Sciatic nerve (tissue), 2 donors: ENCODE measurements at regions not wholly inside any gene's neighbourhood (a gene's known extent, or its start where the extent isn't known, plus 50 kb on each side); places are given as distances from the start of the nearest gene placed in this dataset.
"Not testable (repeated sequence)": the region's sequence is repeated elsewhere in the genome, so short reads cannot be mapped to it uniquely, and the experiment has no call there.

Source experiments
- ATAC-seq: fragments of 200-7000 bp; cut with Tn5 transposase; one replicate; pipeline ENCODE4 v1.9.1; 2020; ENCODE audit warnings: mild to moderate bottlenecking, moderate library complexity
- DNase-seq: peaks from one replicate; pipeline ENCODE4 v3.0.0-alpha.2; 2020; ENCODE audit warnings: low spot score
- intact Hi-C: fragments of 100-400 bp; cut with DNase I; formaldehyde crosslinking; loops from one replicate; pipeline ENCODE4 v1.14.2; 2022
- donor health status: DM: no; HTN: no; CAD: no.
- donor health status: DM: no; HTN: no; CAD: no.

DNA sequence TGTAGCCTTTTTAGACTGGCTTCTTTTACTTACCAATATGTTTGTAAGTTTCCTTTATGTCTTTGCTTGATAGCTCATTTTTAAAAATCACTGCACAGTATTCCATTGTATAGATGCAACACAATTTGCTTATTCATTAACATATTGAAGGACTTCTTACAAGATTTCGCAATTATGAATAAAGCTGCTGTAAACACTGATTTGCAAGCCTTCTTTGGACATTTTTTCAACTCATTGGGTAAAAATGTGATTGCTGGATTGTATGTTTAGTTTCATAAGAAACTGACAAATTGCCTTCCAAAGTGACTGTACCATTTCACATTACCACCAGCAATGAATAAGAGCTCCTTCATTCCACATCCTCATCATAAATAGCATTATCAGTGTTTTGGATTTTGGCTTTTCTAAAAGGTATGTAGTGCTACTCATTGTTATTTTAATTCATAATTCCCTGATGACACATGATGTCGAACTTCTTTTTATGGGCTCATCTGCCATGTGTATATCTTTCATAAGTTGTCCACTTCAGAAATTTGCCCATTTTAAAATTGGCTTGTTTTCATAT is 80.7 kb downstream of the TFAP2B start:
- intact Hi-C loops = no loop called here
- ATAC-seq = no peak
- DNase-seq = no peak

DNA sequence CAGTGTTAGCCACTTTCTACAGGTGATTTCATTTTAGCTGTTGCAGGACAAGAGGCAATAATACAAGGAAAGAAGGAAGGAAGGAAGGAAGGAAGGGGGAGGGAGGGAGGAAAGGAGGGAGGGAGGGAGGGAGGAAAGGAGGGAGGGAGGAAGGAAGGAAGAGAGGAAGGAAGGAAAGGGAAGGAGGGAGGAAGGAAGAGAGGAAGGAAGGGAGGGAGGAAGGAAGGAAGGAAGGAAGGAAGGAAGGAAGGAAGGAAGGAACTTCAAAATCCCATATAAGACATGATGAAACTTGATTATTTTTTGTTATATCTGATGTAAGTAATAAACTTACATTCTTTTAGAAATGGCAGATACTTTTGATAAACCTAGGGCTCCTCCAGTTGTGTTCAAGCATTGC is 83.6 kb downstream of the TFAP2B start:
- intact Hi-C loops = no loop called here
- ATAC-seq (no peak), DNase-seq (no peak)

DNA sequence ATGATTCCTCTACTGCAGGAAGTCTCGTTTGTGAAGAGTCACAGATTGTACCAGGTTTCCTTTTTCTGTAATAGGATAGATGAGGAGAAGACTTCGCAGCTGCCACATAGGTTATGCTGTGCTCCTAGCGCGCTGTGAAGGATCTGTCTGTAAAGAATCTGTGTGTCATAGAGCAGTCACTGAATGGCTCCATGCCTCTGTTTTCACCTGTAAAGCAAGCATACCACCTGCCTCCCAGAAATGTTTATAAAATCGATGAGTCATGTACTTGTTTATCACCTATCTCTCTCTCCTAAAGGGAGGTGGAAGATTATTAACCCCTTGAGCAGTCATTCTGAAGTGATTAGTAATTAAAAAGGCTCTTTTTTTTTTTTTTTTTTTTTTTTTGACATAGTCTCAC is 86.6 kb downstream of the TFAP2B start:
- ATAC-seq (no peak), DNase-seq (no peak)

DNA sequence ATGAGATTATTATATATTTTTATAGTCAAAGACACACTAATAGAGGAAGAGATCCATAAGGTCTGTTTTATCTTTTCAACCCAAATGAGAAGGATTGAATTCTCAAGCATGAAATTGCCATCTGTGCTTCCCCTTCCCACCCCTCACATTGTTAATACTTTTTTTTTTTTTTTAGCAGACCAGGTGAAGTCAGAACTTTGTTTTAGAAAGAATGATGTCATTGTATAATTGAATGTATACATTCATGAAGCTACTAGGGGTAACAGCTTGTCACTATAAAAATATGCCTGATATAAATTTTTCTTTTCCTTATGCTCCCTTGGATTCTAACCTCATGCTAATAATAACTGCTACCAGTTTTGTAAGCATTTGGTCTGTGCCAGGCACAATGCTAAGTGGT is 88.9 kb downstream of the TFAP2B start:
- DNase-seq = no peak
- intact Hi-C loops = no loop called here
- no peak for ATAC-seq

More for the DNA sequence above, 86.6 kb downstream of the TFAP2B start:
- intact Hi-C loops = no loop called here

DNA sequence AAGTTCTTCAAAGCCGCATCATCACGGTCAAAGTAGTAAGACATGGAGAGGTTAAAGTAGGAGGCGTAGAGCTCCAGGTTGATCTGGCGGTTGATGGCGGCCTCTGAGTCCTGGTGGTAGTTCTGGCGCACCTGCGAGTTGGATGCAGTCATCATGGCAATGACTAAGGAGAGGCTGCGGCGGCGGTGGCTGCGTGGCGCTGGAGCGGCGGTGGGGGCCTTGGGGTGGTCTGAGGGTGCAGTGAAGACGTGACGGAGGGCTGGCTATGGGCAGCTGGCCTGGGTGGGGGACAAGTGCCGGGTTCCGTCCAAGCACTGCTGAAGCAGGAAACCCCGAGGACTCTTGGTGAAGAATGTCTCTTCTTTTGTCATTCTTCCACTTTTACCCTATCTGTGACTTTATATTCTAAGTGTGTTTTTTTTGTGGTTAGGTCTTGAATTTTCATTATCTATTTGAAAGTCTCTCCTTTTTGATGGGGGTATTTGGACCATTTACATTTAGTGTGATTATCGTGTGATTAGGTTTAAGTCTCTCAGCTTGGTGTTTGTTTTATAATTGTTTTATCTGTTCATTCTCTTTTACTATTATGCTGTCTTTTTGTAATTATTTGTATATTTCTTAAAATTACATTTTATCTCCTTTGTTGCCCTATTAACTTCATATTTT is 94.6 kb downstream of the TFAP2B start:
- ATAC-seq (no peak), DNase-seq (no peak)
- intact Hi-C loops = no loop called here

DNA sequence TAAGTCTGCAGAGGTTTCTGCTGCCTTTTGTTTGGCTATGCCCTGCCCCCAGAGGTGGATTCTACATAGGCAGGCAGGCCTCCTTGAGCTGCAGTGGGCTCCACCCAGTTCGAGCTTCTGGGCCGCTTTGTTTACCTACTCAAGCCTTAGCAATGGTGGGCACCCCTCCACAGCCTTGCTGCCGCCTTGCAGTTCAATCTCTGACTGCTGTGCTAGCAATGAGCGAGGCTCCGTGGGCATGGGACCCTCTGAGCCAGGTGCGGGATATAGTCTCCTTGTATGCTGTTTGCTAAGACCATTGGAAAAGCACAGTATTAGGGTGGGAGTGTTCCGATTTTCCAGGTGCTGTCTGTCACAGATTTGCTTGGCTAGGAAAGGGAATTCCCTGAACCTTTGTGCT is 102.7 kb downstream of the TFAP2B start:
- intact Hi-C loops, ATAC-seq, DNase-seq: not testable (repeated sequence)

DNA sequence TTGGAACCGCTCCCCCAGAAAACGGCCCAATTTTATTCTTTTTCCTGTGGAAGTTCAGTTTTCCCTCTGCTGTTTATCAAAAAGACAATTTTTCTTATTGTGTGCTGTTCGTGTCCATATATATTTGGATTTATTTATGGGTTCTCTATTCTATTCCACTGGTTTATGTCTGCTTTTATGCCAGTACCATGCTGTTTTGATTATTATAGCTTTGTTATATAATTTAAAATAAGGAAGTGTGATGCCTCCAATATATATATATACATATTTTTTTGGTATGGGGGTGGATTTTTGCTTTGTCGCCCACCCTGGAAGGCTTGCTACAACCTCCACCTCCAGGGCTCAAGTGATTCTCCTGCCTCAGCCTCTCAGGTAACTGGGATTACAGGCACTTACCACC is 103.3 kb downstream of the TFAP2B start:
- intact Hi-C loops = no loop called here
- DNase-seq (no peak), ATAC-seq (no peak)

DNA sequence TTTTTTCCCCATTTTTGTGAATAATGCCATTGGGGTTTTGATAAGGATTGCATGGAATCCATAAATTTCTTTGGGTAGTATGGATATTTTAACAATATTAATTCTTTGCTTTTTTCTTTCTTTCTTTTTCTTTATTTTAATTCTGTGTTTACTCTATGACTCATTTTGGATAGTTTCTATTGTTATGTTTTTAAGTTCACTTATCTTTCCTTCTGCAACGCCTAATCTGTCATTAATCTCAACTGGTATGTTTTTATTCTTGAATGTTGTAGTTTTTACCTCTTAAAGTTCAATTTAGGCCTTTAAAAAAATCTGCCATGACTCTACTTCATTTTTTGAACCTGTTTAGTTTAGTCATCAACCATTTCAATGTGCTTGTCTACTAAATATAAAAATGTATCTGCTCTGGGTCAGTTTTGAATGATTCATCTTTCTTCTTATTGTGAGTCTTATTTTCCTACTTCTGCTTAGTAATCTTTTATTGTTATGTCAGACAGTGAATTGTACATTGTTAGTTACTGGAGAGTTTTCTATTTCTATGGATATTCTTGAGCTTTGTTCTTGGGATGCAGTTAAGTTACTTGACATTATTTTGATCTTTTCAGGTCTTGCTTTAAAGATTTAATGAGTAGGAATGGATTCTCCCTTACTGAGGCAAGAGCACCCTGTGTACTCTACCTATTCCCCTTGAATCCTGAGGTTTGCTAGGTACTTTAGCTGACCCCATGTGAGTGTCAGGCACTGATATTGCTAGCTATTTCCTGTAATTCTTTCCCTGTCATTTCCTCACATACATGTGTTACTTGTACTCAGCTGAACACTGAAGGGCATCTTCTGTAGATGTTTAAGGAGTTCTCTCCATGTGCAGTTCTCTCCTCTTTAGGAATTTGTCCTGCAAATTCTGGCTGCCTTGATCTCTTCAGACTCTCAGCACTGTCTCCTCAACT is 104.2 kb downstream of the TFAP2B start:
- no peak for ATAC-seq
- intact Hi-C loops = no loop called here
- DNase-seq = no peak

DNA sequence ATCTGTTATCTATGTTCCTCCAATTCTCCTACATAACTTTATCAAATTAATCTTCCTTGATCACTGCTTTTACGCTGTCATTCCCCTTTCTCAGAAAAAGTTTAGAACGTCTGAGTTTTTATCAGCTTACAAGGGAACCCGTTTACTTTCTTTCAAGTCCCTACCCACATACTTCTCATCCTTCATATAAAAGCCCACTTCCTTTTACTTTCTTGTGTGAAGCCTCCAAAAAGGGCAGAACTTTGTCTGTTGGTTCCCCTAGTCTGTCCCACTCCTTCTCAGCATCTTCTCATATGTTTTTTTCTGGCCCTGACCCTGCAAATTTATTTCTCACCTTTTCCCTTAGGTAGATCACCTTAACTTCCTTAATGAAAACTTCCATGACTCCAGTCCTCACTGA is 106.1 kb downstream of the TFAP2B start:
- DNase-seq (no peak), ATAC-seq (no peak)
- intact Hi-C loops = no loop called here

DNA sequence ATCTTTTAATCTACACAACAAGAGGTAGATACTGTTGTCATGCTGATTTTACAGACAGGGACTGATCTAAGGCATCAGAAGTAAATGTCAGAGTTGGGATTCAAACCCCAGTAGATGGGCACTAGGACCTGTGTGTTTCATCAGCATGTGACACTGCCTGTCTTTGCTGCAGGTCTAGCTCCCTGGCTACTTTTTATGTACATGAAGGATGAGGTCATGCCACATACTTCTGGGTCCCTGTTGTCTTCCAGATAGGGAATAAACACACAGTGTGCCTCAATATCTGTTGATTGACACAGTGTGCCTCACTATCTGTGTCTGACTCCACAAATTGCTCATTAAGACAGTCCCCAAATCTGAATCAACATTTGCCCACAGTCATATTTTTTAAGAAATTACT is 106.9 kb downstream of the TFAP2B start:
- intact Hi-C loops = no loop called here
- ATAC-seq (no peak), DNase-seq (no peak)

DNA sequence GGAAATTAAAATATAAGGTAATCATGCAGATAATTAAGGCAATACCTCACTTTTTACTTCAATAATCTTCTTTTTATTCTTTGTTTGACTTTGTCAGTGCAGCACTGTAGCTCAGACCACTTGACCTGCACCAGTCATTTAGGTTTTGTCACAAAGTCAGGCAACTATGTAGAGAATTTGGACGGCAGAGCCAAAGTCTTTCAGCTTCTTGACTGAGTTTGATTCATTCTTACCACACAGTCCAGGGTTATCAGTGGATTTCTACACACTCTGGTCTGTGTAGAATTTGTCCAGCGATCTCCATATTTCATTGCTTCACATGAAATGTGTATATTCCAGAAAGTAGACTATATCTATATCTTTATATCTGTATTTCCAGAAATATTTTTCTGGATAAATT is 107.3 kb downstream of the TFAP2B start:
- DNase-seq (no peak), ATAC-seq (no peak)
- intact Hi-C loops = no loop called here

DNA sequence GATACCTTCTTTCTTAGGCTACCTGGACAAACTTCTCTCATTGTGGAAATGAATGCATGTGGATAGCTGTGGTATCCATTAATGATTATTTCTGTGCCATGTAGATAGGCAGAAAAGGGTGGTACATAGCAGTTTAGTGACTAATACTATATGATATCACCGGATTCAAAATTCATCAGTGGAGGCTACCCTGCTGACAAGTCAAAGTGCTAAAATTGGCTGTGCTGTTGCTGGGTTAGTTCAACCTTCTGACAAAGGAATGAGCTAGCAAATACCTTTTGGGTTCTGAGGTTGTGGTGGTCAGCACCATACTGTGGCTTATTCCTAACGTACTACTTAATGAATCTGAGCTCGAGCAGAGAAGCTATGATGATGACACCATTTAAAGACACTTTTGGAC is 109.1 kb downstream of the TFAP2B start:
- DNase-seq = no peak
- no peak for ATAC-seq
- intact Hi-C loops = no loop called here

DNA sequence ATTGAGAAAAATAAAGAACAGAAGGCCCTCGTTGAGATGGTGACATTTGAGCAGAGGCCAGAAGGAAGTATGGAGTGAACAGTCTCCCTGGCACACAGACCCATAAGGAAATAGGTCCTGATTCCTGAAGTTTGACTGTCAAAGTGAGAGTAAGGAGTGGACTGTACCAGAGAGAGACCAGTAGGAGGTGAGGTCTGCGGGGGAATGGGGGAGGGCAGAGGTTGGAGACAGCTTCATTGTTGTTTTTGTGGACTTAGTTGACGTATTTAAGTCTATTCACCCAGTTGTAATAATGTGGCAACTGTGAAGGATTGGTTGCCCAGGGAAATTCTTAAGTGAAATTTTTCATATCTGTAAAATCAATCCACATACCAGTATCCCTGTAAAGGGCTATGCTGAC is 110.7 kb downstream of the TFAP2B start:
- intact Hi-C loops = no loop called here
- ATAC-seq = no peak

DNA sequence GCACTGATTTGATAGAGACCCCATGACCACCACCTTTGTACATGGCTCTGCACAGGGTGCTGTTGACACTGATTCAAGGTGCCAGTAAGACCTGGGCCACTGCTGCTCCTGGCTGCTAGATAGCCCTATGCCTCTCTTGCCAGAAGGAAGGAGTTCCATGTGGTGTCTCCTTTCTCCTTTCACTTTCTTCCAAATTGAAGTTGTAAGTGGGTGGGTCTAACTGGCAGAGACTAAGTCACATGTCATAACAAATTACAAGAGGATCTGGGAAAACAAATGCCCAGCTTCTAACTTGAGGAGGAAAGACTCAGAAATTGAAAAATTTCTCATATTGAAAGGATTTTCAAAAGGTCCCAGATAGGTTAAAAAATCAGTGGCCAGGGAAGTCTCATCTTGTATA is 116.8 kb downstream of the TFAP2B start:
- ATAC-seq = no peak
- intact Hi-C loops = no loop called here
- no peak for DNase-seq

More for the DNA sequence above, 110.7 kb downstream of the TFAP2B start:
- DNase-seq = no peak

DNA sequence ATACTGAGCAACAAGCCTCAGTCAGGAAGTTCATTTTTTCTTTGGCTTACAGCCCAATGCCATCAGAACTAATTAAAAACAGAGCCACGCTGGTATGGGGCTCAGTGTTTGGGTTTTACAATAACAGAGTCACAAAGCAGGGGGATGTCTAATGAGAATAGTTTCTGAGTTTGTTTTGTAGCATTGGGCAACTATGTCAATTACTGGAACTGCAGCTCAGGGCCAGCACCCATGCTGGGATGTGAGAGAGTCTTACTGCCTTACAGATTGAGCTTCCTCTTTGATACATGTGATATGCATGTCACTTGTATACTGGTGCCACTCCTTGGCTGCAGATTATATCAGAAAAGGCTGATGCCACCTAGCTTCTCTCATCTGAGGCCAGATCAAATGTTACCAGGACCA is 117.6 kb downstream of the TFAP2B start:
- DNase-seq (no peak), ATAC-seq (peak; percentile 51)
- intact Hi-C loops = no loop called here

DNA sequence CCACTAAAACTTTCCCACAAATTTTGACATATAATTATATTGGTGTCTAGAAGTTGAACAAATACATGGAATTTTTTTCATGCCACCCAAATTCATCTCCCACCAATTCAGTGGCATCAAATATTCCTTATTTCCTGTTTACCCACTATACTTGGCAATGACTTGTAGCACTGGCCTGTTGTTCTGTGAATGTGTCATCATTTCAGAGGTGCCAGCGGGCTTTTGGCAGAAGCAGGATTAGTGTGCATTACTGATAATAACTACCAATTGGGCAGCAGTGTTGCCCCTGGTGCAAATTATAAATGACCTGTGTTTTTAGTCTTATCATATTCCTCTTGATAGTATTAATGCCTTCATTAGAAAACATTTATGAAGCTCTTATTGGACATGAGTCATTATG is 121.3 kb downstream of the TFAP2B start:
- ATAC-seq (no peak), DNase-seq (no peak)
- intact Hi-C loops = no loop called here

DNA sequence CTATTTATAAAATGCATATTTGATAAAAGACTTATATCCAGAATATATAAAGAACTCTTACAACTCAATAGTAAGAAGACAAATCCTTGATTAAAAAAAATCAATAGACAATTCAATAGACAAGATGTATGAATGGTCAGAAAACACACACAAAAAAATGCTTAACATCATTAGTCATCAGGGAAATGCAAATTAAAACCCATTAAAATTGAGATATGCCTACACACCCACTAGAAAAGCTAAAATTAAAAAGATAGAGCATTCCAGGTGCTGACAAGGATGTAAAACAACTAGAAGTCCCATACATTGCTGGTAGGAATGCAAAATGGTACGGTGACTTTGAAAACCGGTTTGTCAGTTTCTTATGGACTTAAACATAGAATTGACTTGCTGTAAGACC is 127.1 kb downstream of the TFAP2B start:
- ATAC-seq (no peak), DNase-seq (no peak)
- intact Hi-C loops = no loop called here

DNA sequence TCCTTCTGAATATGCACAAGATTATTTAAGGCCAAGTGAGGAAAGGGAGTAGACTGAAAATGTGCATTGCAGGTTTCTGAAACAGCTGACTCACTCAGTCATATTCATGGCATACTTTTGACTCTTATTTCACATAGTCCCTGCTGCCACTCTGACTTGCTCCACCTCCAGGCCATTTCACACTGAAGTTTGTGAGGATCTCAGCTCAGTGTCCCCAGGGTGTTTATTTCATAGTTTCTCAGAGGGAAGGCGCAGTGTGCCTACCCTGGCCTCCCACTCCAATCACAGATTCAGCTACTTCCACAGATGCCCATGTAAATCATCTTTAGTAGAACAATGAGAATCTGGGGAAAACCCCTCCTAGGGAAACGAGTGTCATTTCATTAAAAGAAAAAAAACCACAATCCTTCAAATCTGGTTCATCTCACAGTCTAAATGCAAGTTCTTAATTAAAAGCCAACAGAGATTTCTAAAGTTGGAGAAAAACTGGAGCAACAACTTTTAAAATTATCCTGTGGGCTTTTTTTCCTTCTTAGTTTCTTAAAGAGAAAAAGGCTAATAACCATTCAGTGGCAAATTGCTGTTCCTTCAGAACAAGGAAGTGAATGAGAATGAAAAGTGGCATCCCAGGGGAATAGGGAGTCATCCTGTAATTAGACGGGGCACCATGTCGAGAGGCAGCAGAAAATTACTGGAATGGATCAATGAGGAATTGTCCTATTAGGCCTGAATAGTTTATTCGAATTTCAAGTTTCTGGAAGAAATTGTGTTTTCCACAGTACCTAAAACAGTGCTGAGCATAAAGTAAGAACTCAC is 133.6 kb downstream of the TFAP2B start:
- intact Hi-C loops = no loop called here
- DNase-seq (no peak), ATAC-seq (no peak)

DNA sequence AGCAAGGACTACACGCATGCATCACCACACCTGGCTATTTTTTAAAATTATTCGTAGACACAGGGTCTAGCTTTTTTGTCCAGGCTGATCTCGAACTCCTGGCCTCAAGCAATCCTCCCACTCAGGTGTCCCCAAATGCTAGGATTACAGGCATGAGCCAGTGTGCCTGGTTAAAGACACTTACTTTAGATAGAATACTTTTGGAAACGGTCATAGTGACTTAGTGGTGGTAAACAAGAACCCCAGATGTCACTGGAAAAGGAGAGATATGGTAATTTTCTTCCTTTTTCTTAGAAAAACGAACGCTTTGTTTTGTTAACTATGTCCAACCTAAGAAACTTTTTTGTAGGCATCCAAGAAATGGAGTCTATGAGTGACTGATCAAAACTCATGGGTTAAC is 137.3 kb downstream of the TFAP2B start:
- DNase-seq = no peak
- no peak for ATAC-seq
- intact Hi-C loops = no loop called here
